ENCODE measurements at regions not wholly inside any gene's neighbourhood (a gene's known extent, or its start where the extent isn't known, plus 50 kb on each side); places are given as distances from the start of the nearest gene placed in this dataset.

- H3K27ac ChIP-seq (ENCODE audit: low read length): no peak overlapping the region
- H3K36me3 ChIP-seq (ENCODE audit: insufficient read depth, low read length): no peaks in the 10 kb centered on the region
- no peaks in the 10 kb centered on the region for H3K9me2 ChIP-seq (ENCODE audit: insufficient read depth, low read length)
- H3K4me2 ChIP-seq (ENCODE audit: low read length): no peak overlapping the region
- H4K20me1 ChIP-seq (ENCODE audit: insufficient read depth): no peaks in the 10 kb centered on the region
- no peak for TF ChIP-seq EZH2 (IDR thresholded peaks at IDR 0.05; ENCODE audit: borderline replicate concordance, insufficient read depth, low read length, poor library complexity, severe bottlenecking)
- TF ChIP-seq RAD21 (conservative IDR thresholded peaks at IDR 0.05): no peak
- TF ChIP-seq EP300 (conservative IDR thresholded peaks at IDR 0.05; ENCODE audit: poor library complexity, severe bottlenecking): no peak
- TF ChIP-seq, protein P1, sequence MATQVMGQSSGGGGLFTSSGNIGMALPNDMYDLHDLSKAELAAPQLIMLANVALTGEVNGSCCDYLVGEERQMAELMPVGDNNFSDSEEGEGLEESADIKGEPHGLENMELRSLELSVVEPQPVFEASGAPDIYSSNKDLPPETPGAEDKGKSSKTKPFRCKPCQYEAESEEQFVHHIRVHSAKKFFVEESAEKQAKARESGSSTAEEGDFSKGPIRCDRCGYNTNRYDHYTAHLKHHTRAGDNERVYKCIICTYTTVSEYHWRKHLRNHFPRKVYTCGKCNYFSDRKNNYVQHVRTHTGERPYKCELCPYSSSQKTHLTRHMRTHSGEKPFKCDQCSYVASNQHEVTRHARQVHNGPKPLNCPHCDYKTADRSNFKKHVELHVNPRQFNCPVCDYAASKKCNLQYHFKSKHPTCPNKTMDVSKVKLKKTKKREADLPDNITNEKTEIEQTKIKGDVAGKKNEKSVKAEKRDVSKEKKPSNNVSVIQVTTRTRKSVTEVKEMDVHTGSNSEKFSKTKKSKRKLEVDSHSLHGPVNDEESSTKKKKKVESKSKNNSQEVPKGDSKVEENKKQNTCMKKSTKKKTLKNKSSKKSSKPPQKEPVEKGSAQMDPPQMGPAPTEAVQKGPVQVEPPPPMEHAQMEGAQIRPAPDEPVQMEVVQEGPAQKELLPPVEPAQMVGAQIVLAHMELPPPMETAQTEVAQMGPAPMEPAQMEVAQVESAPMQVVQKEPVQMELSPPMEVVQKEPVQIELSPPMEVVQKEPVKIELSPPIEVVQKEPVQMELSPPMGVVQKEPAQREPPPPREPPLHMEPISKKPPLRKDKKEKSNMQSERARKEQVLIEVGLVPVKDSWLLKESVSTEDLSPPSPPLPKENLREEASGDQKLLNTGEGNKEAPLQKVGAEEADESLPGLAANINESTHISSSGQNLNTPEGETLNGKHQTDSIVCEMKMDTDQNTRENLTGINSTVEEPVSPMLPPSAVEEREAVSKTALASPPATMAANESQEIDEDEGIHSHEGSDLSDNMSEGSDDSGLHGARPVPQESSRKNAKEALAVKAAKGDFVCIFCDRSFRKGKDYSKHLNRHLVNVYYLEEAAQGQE (IDR thresholded peaks at IDR 0.05; ENCODE audit: borderline replicate concordance): no peak
- TF ChIP-seq TAF1 (IDR thresholded peaks at IDR 0.05; ENCODE audit: low read depth): no peak
- no peak for TF ChIP-seq CTCF (IDR thresholded peaks at IDR 0.05; ENCODE audit: poor library complexity, severe bottlenecking)
- no peak for TF ChIP-seq POLR2AphosphoS5 (IDR thresholded peaks at IDR 0.05)
- no peak for TF ChIP-seq SMC3 (conservative IDR thresholded peaks at IDR 0.05; ENCODE audit: poor library complexity)
- no peak for TF ChIP-seq MXI1 (conservative IDR thresholded peaks at IDR 0.05; ENCODE audit: poor library complexity, severe bottlenecking)
- no peak overlapping the region for H3K9ac ChIP-seq (ENCODE audit: low read length)
- no peak overlapping the region for H2AFZ ChIP-seq (ENCODE audit: low read depth, low read length)
- no peaks in the 10 kb centered on the region for H3K9me3 ChIP-seq (ENCODE audit: low read length)
- H3K4me3 ChIP-seq (ENCODE audit: low read length): no peak overlapping the region
- no peaks in the 10 kb centered on the region for H3K27me3 ChIP-seq (ENCODE audit: insufficient read depth, low read depth, low read length)
- H3F3A ChIP-seq (ENCODE audit: insufficient read depth, low read length, poor library complexity, severe bottlenecking): no peaks in the 10 kb centered on the region
- no peaks in the 10 kb centered on the region for H3K79me2 ChIP-seq (replicated peaks; ENCODE audit: insufficient read depth, low read length)
Measured at GRCh38 chr5:163193886-163194285, 243.5 kb upstream of the CCNG1 start.

DNA sequence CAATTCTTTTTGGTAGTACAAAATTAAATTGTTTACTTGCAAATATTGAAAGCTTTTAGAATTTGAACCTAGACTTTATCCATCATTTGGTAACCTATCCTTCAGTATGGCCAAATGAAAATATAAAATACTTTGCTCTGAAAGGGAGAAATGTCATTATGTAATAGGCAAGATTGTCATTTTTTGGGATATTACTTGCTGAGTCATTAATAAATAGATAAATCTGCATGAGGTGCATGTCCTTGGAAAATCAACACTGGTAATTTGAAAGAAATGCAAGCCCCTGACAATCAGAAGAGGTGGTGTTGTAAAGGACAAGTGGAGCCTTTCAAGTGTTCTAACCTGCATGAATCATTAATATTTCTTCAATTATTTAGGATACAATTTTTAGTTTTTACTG is 231.8 kb upstream of the CCNG1 start:
- Histone ChIP-seq H3K9me3 (ENCODE audit: low read length) (no peaks in the 10 kb centered on the region), H3K27me3 (ENCODE audit: insufficient read depth, low read depth, low read length) (no peaks in the 10 kb centered on the region), H4K20me1 (ENCODE audit: insufficient read depth) (no peaks in the 10 kb centered on the region), H3K9me2 (ENCODE audit: insufficient read depth, low read length) (no peaks in the 10 kb centered on the region), H3K79me2 (replicated peaks; ENCODE audit: insufficient read depth, low read length) (no peaks in the 10 kb centered on the region), H2AFZ (ENCODE audit: low read depth, low read length) (no peak overlapping the region), H3K27ac (ENCODE audit: low read length) (no peak overlapping the region), H3F3A (ENCODE audit: insufficient read depth, low read length, poor library complexity, severe bottlenecking) (no peaks in the 10 kb centered on the region), H3K4me3 (ENCODE audit: low read length) (no peak overlapping the region), H3K9ac (ENCODE audit: low read length) (no peak overlapping the region), H3K4me2 (ENCODE audit: low read length) (no peak overlapping the region), H3K36me3 (ENCODE audit: insufficient read depth, low read length) (no peaks in the 10 kb centered on the region)
- no peak for TF ChIP-seq EZH2 (IDR thresholded peaks at IDR 0.05; ENCODE audit: borderline replicate concordance, insufficient read depth, low read length, poor library complexity, severe bottlenecking)
- no peak for TF ChIP-seq POLR2AphosphoS5 (IDR thresholded peaks at IDR 0.05)
- TF ChIP-seq SMC3 (conservative IDR thresholded peaks at IDR 0.05; ENCODE audit: poor library complexity): no peak
- TF ChIP-seq, protein P1 (IDR thresholded peaks at IDR 0.05; ENCODE audit: borderline replicate concordance): no peak
- no peak for TF ChIP-seq EP300 (conservative IDR thresholded peaks at IDR 0.05; ENCODE audit: poor library complexity, severe bottlenecking)
- TF ChIP-seq CTCF (IDR thresholded peaks at IDR 0.05; ENCODE audit: poor library complexity, severe bottlenecking): no peak
- no peak for TF ChIP-seq MXI1 (conservative IDR thresholded peaks at IDR 0.05; ENCODE audit: poor library complexity, severe bottlenecking)
- TF ChIP-seq TAF1 (IDR thresholded peaks at IDR 0.05; ENCODE audit: low read depth): no peak
- no peak for TF ChIP-seq RAD21 (conservative IDR thresholded peaks at IDR 0.05)

Measured in neural cell (in vitro differentiated cells).